Activated CD4-positive, alpha-beta T cell treated with anti-CD3 and anti-CD28 coated beads, Interleukin-2, amount 50 U/mL, for 4 hours (primary cell): ENCODE measurements at regions not wholly inside any gene's neighbourhood (a gene's known extent, or its start where the extent isn't known, plus 50 kb on each side); places are given as distances from the start of the nearest gene placed in this dataset.
"Not testable (repeated sequence)": the region's sequence is repeated elsewhere in the genome, so short reads cannot be mapped to it uniquely, and the experiment has no call there.

ENCODE experiments used
- DNase-seq, 2 experiments: peaks; one replicate each; pipeline ENCODE4 v3.0.0-alpha.2; 2020

DNA sequence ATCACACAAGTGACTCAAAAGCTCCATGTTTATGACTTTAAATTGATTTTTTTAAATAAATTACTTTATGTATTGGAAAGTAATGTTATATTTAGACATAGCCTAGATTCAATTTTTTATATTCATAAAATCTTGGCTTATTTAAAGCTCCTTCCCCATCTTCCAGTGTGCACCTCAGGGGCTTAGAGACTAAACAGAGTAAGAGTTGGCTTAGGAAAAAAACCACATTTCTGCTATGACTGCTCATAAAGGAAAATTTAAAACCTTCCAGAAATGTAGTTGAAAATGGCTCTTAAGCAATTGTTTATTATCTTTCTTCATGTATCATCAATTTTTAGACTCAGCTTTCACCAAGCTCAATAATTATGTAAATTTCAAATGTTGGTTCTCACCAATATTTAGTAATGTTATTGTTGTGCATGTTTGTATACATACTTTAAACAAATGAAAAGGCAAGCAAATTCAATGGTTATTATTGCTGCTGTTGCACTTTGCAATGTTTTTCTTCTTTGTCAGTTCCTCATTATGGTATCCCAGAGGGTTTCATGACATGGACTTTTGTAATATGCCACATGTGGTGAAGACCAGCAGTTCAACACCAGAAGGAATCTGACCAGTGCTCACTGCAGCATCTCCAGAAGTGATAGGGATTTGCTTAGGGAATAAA lies 700.1 kb upstream of the ANKRD30A start:
- DNase-seq, result no peak

DNA sequence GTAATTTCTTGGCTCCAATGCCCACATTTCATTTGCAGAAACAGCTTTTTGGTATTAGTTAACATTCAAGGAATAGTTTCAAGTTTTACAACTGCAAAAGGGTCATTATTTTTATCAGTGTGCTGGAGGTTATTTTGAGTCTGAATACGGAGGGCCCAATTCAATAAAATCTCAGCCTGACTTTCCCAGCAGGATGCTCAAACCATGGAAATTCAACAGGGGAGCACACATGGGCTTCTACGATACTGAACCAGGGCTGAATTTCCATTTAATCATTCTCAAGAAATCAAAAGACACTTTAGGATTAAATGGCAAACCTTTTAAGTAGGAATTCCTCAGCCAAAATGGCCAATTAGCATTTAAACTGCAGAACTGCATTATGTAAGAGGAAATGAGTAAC lies 700.9 kb upstream of the ANKRD30A start:
- no peak for DNase-seq

GRCh38 chr10:36423821-36424248 lies 701.6 kb upstream of the ANKRD30A start:
- DNase-seq, result no peak

DNA sequence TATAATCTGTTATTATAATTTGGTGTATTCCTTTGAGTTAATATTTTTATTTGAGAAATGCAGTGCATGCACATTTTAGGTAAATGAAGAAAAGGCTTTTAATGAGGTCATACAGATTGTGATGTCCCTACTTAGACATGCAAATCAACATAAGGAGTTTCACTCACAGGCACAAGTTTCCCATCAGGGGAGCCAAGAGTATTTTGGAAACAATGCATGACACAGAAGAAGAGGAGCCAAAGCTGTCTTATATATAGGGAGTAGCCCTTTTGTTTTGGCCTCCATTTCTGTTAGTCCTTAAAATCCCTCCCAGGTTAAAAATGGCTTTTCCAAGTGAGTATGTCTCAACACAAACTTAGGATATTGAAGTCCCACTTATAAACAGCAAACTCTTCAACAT lies 703.4 kb upstream of the ANKRD30A start:
- no peak for DNase-seq

GRCh38 chr10:36416513-36416912 lies 708.9 kb upstream of the ANKRD30A start:
- DNase-seq, result no peak

DNA sequence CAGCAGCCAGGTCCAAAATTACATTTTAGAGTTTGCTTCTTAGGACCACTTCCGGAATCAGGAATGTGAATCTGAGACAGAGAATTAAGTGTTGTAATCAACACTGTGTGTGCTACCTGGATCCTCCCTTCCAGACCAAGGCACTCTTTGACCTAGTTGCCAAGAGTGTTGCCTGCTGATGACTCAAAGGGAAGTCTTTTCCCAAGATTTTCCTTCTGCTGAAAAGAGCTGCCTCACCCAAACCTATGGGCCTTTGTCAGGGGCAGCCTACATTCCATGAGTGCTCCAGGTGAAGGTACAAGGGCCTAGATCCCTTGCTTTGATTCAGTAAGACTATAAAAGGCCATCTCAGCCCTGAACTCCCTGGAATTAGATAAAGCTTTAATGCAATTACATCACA lies 712.5 kb upstream of the ANKRD30A start:
- DNase-seq, result no peak

- DNase-seq, result not testable (repeated sequence)
Measured at GRCh38 chr10:36400238-36400637, 725.2 kb upstream of the ANKRD30A start.

GRCh38 chr10:36393801-36394200 lies 731.6 kb upstream of the ANKRD30A start:
- DNase-seq, result no peak

- no peak for DNase-seq
Measured at GRCh38 chr10:36391405-36391804, 734.0 kb upstream of the ANKRD30A start.

GRCh38 chr10:36390221-36390620 lies 735.2 kb upstream of the ANKRD30A start:
- DNase-seq, result no peak

DNA sequence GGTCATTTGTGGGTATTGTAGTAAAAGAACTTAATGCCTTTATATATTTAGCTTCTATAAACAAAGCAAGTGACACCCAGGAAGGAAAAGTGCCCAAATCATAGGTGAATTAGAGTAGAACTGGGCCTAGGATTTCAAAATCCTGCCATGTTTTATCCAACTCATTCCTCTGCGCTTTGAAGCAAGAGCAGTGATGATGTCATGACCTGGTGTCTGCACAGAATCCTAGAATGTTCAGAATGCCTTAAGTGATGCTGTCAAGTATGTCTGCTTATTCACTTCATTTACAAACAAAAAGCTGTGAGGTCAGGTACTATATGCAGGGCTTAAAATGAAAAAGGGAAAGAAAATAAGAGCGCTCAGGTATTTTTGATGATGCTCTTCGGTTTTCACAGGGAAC lies 737.2 kb upstream of the ANKRD30A start:
- DNase-seq, result no peak

DNA sequence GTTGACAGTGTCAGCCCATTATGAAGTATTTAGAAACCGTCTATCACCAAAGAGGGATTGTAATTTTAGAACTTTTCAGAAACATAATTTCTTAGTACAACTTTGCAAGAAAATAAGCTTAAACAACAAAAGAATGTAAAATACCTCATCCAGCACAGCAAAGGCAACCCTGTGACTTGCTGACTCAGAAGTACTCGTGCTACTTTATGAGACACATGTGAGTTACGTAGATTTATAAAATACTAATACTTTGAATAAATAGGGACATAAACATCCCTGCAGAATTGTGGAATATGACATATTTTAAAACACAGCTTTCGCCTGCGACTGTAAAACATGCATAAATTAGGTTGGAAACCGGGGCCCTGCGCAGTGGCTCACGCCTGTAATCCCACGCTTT lies 739.7 kb upstream of the ANKRD30A start:
- no peak for DNase-seq

- DNase-seq, result no peak
Measured at GRCh38 chr10:36383349-36383748, 741.3 kb upstream of the FZD8 start.

GRCh38 chr10:36381748-36382147 lies 739.7 kb upstream of the FZD8 start:
- no peak for DNase-seq

DNA sequence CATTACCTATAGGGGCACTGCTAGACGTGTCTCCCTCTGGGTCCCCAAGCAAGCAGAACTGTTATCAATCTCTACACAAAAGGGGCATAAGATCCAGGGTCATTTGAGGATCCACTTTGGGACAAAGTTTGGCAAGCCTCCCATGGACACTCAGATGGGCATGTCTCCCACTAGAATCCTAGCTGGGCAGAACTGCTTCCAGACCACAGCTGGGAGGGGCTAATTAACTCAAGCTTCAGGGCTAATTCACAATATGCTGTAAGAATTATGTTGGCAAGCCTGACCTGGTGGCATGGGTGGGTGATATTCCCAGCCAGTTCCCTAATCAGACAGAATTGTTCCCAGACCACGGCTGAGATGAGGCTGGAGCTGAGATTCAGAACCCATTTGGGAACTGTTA lies 738.4 kb upstream of the FZD8 start:
- DNase-seq, result no peak

DNA sequence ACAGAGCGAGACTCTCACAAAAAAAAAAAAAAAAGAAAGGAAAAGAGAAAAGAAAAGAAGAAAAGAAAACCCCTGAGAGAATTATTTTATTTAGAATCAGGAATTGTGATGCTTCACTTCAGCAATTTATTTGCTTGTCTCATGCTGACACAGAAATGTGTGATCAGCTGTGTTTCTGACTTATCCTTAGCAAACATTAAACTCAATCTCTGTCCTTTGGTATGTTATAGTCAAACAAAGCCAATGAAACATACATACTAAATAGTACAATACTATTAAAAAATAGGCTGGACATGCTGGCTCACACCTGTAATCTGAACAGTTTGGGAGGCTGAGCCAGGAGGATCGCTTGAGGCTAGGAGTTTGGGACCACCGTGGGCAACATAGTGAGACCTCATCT lies 733.0 kb upstream of the FZD8 start:
- DNase-seq, result no peak

- DNase-seq, result no peak
Measured at GRCh38 chr10:36373424-36374096, 731.5 kb upstream of the FZD8 start.

- DNase-seq, result no peak
Measured at GRCh38 chr10:36367362-36367761, 725.3 kb upstream of the FZD8 start.

DNA sequence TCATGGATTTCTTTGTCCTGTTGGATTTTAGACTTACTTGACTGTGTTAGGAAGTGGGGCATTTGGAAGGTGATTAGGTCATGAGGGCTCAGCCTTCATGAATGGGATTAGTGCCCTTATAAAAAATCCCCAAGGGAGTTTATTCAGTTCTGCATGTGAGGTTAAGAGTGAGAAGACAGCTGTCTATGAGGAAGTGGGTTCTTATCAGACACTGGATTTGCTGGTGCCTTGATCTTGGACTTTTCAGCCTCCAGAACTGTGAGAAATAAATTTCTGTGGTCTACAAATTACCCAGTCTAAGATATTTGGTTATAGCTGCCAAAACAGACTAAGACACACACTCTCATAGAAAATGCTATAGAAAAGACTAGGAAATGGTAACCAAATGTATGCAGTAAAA lies 724.7 kb upstream of the FZD8 start:
- DNase-seq, result no peak

DNA sequence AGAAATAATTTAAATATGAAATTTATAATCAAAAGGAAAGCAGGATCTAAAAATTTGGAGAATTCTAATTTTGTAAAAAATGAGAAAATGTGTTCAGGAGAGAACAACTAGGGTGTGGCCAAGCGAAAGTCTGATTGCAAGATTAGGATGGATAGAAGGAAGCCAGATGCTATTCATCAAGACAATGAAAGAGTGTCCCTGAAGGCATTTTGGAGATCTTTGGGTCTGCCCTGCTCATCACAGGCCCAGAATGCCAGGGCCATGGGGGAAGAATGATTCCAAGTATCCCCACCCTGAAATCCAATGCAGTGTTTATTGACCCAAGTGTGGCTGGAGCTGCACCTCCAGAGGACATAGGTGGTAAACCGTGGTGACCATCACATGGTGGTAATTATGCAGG lies 724.0 kb upstream of the FZD8 start:
- no peak for DNase-seq

DNA sequence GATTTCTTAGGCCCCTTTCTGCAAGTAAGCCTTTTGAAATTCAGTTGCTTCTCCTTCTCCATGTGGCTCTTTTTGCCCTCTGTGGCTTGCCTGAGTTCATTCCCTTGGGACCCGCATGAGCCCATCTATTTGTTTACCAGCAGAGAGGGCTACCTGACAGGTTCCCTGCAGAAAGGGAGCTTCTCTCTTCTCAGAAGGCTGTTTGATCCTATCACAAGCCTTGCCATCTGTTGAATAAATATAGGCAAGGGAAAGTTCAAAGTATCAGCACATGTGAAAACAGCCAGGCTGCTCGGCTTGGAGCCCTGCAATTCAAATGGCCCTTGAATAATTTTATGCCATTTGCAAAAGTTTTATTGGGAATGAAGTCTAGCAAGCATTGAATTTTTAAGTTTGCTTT lies 720.2 kb upstream of the FZD8 start:
- no peak for DNase-seq

- no peak for DNase-seq
Measured at GRCh38 chr10:36358736-36359135, 716.6 kb upstream of the FZD8 start.

DNA sequence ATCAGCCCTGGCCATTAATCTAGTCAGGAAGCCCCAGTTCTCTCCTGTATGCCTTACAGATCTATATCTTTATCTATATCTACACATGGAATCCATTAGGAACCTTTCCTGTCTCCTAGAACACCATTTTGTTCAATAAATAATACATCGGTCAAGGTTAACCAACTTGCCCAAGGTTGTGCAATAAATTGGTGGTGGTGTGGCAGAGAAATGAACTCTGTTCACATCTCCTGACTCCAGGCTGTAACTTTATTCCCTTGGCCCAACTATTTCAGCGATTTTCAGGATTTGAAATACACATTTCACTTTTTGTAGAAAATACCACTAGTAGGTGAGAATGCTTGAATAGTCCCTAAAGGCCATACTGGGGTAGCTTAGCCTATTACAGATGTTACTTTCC lies 712.5 kb upstream of the FZD8 start:
- no peak for DNase-seq

DNA sequence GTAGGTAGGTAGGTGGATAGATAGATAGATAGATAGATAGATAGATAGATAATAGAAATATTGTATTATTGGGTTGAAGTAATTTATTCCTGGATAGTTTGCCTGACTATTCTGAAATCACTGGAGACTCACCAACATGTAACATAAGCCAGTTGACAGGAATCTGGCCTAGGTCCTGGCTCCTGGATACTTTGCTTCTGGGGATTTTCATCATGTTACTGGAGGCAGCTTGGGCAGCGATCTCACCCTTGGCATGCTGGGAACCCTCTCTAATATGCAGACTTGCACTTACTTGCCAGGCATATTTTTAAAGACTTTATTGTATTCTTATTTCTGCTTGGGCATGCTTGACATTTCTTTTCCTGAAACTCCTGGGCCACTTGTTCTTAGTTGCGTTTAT lies 709.1 kb upstream of the FZD8 start:
- DNase-seq, result no peak
